Thyroid gland (tissue), 4 donors: ENCODE measurements at regions not wholly inside any gene's neighbourhood (a gene's known extent, or its start where the extent isn't known, plus 50 kb on each side); places are given as distances from the start of the nearest gene placed in this dataset.

ENCODE experiments used
- POLR2A ChIP-seq, 2 donors: fragments of 450-650 bp; IDR thresholded peaks; one replicate each; pipeline ENCODE4 v1.6.1; 2017; ENCODE audit warnings: antibody characterized with exemption in 2 of 2, mild to moderate bottlenecking in 2 of 2, moderate library complexity in 1 of 2
- TF ChIP-seq, protein P1 (sequence below), 6 experiments: fragments of 200-600 bp in 3 of 6; fragments of 450-650 bp in 3 of 6; sonication (generic) in 3 of 6; IDR thresholded peaks; one replicate each; pipeline ENCODE4 v1.5.1; 2016 to 2019; ENCODE audit warnings: antibody characterized with exemption in 6 of 6, mild to moderate bottlenecking in 2 of 6, inconsistent platforms in 1 of 6, moderate library complexity in 1 of 6

DNA sequence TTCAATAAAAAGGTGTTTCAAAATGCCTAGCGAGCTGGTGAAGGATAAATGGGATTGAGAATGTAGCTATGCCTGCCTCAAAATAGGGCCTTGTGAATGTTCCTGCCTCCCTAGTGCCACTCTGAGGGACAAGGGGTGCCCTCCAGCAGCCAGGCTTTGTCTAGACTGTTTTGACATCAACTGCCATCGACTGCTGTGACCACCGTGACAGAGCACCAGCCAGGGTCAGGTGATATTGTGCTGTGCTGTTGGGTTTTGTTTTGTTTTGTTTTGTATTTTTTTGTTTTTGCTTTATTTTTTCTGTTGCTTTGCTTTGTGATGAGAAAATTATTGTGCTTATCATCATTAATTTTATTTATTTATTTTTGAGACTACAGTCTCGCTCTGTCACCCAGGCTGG, 144.8 kb downstream of the SMAD6 start:
- TF ChIP-seq, protein P1, sequence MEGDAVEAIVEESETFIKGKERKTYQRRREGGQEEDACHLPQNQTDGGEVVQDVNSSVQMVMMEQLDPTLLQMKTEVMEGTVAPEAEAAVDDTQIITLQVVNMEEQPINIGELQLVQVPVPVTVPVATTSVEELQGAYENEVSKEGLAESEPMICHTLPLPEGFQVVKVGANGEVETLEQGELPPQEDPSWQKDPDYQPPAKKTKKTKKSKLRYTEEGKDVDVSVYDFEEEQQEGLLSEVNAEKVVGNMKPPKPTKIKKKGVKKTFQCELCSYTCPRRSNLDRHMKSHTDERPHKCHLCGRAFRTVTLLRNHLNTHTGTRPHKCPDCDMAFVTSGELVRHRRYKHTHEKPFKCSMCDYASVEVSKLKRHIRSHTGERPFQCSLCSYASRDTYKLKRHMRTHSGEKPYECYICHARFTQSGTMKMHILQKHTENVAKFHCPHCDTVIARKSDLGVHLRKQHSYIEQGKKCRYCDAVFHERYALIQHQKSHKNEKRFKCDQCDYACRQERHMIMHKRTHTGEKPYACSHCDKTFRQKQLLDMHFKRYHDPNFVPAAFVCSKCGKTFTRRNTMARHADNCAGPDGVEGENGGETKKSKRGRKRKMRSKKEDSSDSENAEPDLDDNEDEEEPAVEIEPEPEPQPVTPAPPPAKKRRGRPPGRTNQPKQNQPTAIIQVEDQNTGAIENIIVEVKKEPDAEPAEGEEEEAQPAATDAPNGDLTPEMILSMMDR (IDR thresholded peaks at IDR 0.05): no peak
- no peak for TF ChIP-seq POLR2A (IDR thresholded peaks at IDR 0.05)
